HCT116 (cell line): ENCODE measurements at regions not wholly inside any gene's neighbourhood (a gene's known extent, or its start where the extent isn't known, plus 50 kb on each side); places are given as distances from the start of the nearest gene placed in this dataset.

Source experiments
- ATAC-seq: fragments of 200-7000 bp; cut with Tn5 transposase; 2 replicates; pipeline ENCODE4 v1.9.1; 2020; ENCODE audit warnings: mild to moderate bottlenecking, moderate library complexity
- BruUV-seq: library from RNA; stranded (reverse); fragments of 400-500 nt; replicated peaks from 2 replicates; lab custom pipeline; 2021; lab: Mats Ljungman, UMichigan
- CTCF ChIA-PET: fragments of 300-600 bp; sonication (Branson Sonifier 250); formaldehyde crosslinking; loops from one replicate; lab custom pipeline; 2021; ENCODE audit warnings: antibody characterized with exemption; lab: Charles Lee
- POLR2A ChIA-PET: fragments of 300-600, 350-600 bp; sonication (Branson Sonifier 250); formaldehyde crosslinking; loops from one replicate; lab custom pipeline; 2021; ENCODE audit warnings: antibody characterized with exemption; lab: Charles Lee
- RAD21 ChIA-PET, 2 experiments: fragments of 300-600 bp; sonication (Branson Sonifier 250); formaldehyde crosslinking; loops; one replicate each; lab custom pipeline; 2023; ENCODE audit warnings: low total read pairs in 2 of 2; ENCODE audit not compliant: uncharacterized antibody in 2 of 2, unreplicated experiment in 2 of 2, low non-redundant PET in 1 of 2; lab: Charles Lee
- DNase-seq: peaks from one replicate; pipeline ENCODE4 v3.0.0-alpha.2; 2010; ENCODE audit warnings: low read depth, low spot score
- H2AFZ ChIP-seq: fragments of 200-600 bp; shearing (Covaris generic), sonication (generic); 2 replicates; pipeline ENCODE4 v1.6.1; 2017; ENCODE audit warnings: low read depth, mixed run types, mixed read lengths, antibody characterized with exemption, low read length; ENCODE audit not compliant: poor library complexity, severe bottlenecking
- H3K27ac ChIP-seq: 2 replicates; pipeline ENCODE4 v1.5.1; 2012; ENCODE audit warnings: low read depth, low read length
- H3K27me3 ChIP-seq: fragments of 200-600 bp; sonication (generic); 2 replicates; pipeline ENCODE4 v1.6.1; 2016; ENCODE audit warnings: mixed run types, low read length, mixed read lengths; ENCODE audit not compliant: insufficient read depth
- H3K36me3 ChIP-seq, 2 experiments: fragments of 200-500 bp in 1 of 2; fragments of 200-600 bp in 1 of 2; sonication (Bioruptor generic) in 1 of 2; sonication (generic) in 1 of 2; 2 replicates each; pipeline versions ENCODE4 v1.5.1 to v1.6.1; 2014 to 2016; ENCODE audit warnings: low read length in 2 of 2, inconsistent platforms in 1 of 2, mixed read lengths in 1 of 2, mixed run types in 1 of 2; ENCODE audit not compliant: insufficient read depth in 2 of 2, control insufficient read depth in 1 of 2
- H3K4me1 ChIP-seq, 2 experiments: fragments of 200-600 bp in 1 of 2; sonication (generic) in 1 of 2; 2 replicates each; pipeline versions ENCODE4 v1.5.1 to v1.6.1; 2012 to 2017; ENCODE audit warnings: low read length in 2 of 2, inconsistent platforms in 1 of 2, mild to moderate bottlenecking in 1 of 2, mixed read lengths in 1 of 2, mixed run types in 1 of 2, moderate library complexity in 1 of 2; ENCODE audit not compliant: insufficient read depth in 2 of 2, control insufficient read depth in 1 of 2
- H3K4me2 ChIP-seq: fragments of 200-600 bp; sonication (generic); 2 replicates; pipeline ENCODE4 v1.6.1; 2017; ENCODE audit warnings: mixed run types, low read length, mixed read lengths
- H3K4me3 ChIP-seq, 2 experiments: fragments of 200-600 bp in 1 of 2; sonication (generic) in 1 of 2; replicated peaks in 1 of 2; 2 replicates each; pipeline ENCODE4 v1.5.1; 2011 to 2016; ENCODE audit warnings: low read length in 2 of 2, control low read depth in 1 of 2, low read depth in 1 of 2, mild to moderate bottlenecking in 1 of 2, mixed read lengths in 1 of 2, mixed run types in 1 of 2
- H3K79me2 ChIP-seq: fragments of 200-600 bp; sonication (generic); 2 replicates; pipeline ENCODE4 v1.6.1; 2017; ENCODE audit warnings: mild to moderate bottlenecking, mixed run types, low read length, moderate library complexity, mixed read lengths; ENCODE audit not compliant: insufficient read depth
- H3K9ac ChIP-seq: fragments of 200-600 bp; sonication (generic); 2 replicates; pipeline ENCODE4 v1.6.1; 2016; ENCODE audit warnings: low read length, mixed read lengths
- H3K9me2 ChIP-seq: fragments of 200-600 bp; sonication (generic), shearing (Covaris generic); 2 replicates; pipeline ENCODE4 v1.6.1; 2017; ENCODE audit warnings: mixed run types, mild to moderate bottlenecking, moderate library complexity; ENCODE audit not compliant: insufficient read depth
- H3K9me3 ChIP-seq, 2 experiments: fragments of 200-500 bp in 1 of 2; fragments of 200-600 bp in 1 of 2; sonication (Bioruptor generic) in 1 of 2; sonication (generic) in 1 of 2; 2 replicates each; pipeline ENCODE4 v1.6.1; 2014 to 2017; ENCODE audit warnings: low read length in 2 of 2, mixed read lengths in 2 of 2, inconsistent platforms in 1 of 2, low read depth in 1 of 2, mild to moderate bottlenecking in 1 of 2, mixed run types in 1 of 2, moderate library complexity in 1 of 2; ENCODE audit not compliant: control insufficient read depth in 1 of 2, insufficient read depth in 1 of 2
- H4K20me1 ChIP-seq: fragments of 200-600 bp; sonication (generic), shearing (Covaris generic); 2 replicates; pipeline ENCODE4 v1.6.1; 2017; ENCODE audit warnings: mixed run types, mild to moderate bottlenecking, moderate library complexity; ENCODE audit not compliant: insufficient read depth
- CBX3 ChIP-seq: IDR thresholded peaks from 2 replicates; pipeline ENCODE4 v1.6.1; 2012; ENCODE audit warnings: low read depth
- CEBPB ChIP-seq: IDR thresholded peaks from 2 replicates; pipeline ENCODE4 v1.6.1; 2012; ENCODE audit warnings: low read depth
- CTCF ChIP-seq, 3 experiments: fragments of 200-600 bp in 1 of 3; sonication (generic) in 1 of 3; IDR thresholded peaks in 2 of 3; conservative IDR thresholded peaks in 1 of 3; 2 replicates each; pipeline ENCODE4 v1.5.1; 2012 to 2017; ENCODE audit warnings: low read depth in 2 of 3, low read length in 2 of 3, antibody characterized with exemption in 1 of 3, borderline replicate concordance in 1 of 3, control low read depth in 1 of 3, mild to moderate bottlenecking in 1 of 3, mixed read lengths in 1 of 3, mixed run types in 1 of 3, moderate library complexity in 1 of 3; ENCODE audit not compliant: insufficient read depth in 1 of 3
- ELF1 ChIP-seq: IDR thresholded peaks from 2 replicates; pipeline ENCODE4 v1.6.1; 2012; ENCODE audit warnings: low read depth, borderline replicate concordance
- EZH2 ChIP-seq: fragments of 200-600 bp; sonication (generic); IDR thresholded peaks from 2 replicates; pipeline ENCODE4 v1.6.1; 2017; ENCODE audit warnings: antibody characterized with exemption, mixed run types
- EZH2phosphoT487 ChIP-seq: fragments of 200-600 bp; IDR thresholded peaks from 2 replicates; pipeline ENCODE4 v1.6.1; 2018; ENCODE audit warnings: antibody characterized with exemption, borderline replicate concordance
- FOSL1 ChIP-seq: IDR thresholded peaks from 2 replicates; pipeline ENCODE4 v1.6.1; 2012; ENCODE audit warnings: low read depth
- MAX ChIP-seq: IDR thresholded peaks from 2 replicates; pipeline ENCODE4 v1.6.1; 2012
- POLR2AphosphoS5 ChIP-seq: IDR thresholded peaks from 2 replicates; pipeline ENCODE4 v1.6.1; 2011; ENCODE audit warnings: mild to moderate bottlenecking, low read depth, low read length, moderate library complexity
- REST ChIP-seq: IDR thresholded peaks from 2 replicates; pipeline ENCODE4 v1.6.1; 2012; ENCODE audit warnings: low read depth
- SIN3A ChIP-seq: IDR thresholded peaks from 2 replicates; pipeline ENCODE4 v1.6.1; 2012; ENCODE audit warnings: low read depth
- SP1 ChIP-seq: IDR thresholded peaks from 2 replicates; pipeline ENCODE4 v1.6.1; 2012; ENCODE audit warnings: low read depth
- SRF ChIP-seq: IDR thresholded peaks from 2 replicates; pipeline ENCODE4 v1.6.1; 2012; ENCODE audit warnings: low read depth
- TCF7L2 ChIP-seq: IDR thresholded peaks from 2 replicates; pipeline ENCODE4 v1.7.0; 2011; ENCODE audit warnings: borderline replicate concordance, inconsistent platforms; ENCODE audit not compliant: insufficient read depth, insufficient read length; ENCODE audit errors: extremely low read depth
- YY1 ChIP-seq: IDR thresholded peaks from 2 replicates; pipeline ENCODE4 v1.6.1; 2011; ENCODE audit warnings: low read length, low read depth, moderate library complexity, mild to moderate bottlenecking; ENCODE audit not compliant: insufficient replicate concordance; ENCODE audit errors: extremely low read depth
- ZNF274 ChIP-seq: fragments of 200-500 bp; sonication (Bioruptor generic); IDR thresholded peaks from 2 replicates; pipeline ENCODE4 v1.6.1; 2014; ENCODE audit warnings: mild to moderate bottlenecking, low read depth, low read length, inconsistent platforms
- intact Hi-C: fragments of 100-400 bp; cut with micrococcal nuclease; formaldehyde crosslinking; loops from 2 replicates; pipeline ENCODE4 v1.10.0; 2022

GRCh38 chr7:109638321-109638720 is 1068.6 kb downstream of the DNAJB9 start:
- Histone ChIP-seq H3K79me2 (no peaks in the 10 kb centered on the region), H2AFZ (no peak overlapping the region), H3K9me2 (no peaks in the 10 kb centered on the region), H3K27me3 (no peaks in the 10 kb centered on the region), H3K27ac (no peak overlapping the region), H4K20me1 (no peaks in the 10 kb centered on the region), H3K4me2 (no peak overlapping the region), H3K9ac (no peak overlapping the region), H3K36me3 (no peaks in the 10 kb centered on the region), H3K4me1 (peaks cover 0 to 5% of the 10 kb centered on the region in 2 experiments; a peak in 1 of 4 replicates), H3K4me3 (no peak overlapping the region), H3K9me3 (no peaks in the 10 kb centered on the region)
- no TSS peak for BruUV-seq
- ATAC-seq (no peak), DNase-seq (no peak)
- RAD21 ChIA-PET, result no interaction called here
- TF ChIP-seq FOSL1 (no peak), EZH2 (no peak), MAX (no peak), CTCF (IDR thresholded peaks at IDR 0.05 in 2 of 3, conservative IDR thresholded peaks at IDR 0.05 in 1 of 3; ENCODE audit: borderline replicate concordance in 1 of 3, insufficient read depth in 1 of 3, low read depth in 2 of 3, low read length in 2 of 3) (no peak), SIN3A (no peak), SRF (no peak), ZNF274 (no peak), ELF1 (no peak), SP1 (no peak), REST (no peak), CBX3 (no peak), POLR2AphosphoS5 (no peak), TCF7L2 (no peak), CEBPB (no peak), EZH2phosphoT487 (no peak), YY1 (no peak)
- CTCF ChIA-PET, result no interaction called here
- intact Hi-C loops, result no loop called here
- POLR2A ChIA-PET, result no interaction called here
